GM18868 (cell line): ENCODE measurements at regions not wholly inside any gene's neighbourhood (a gene's known extent, or its start where the extent isn't known, plus 50 kb on each side); places are given as distances from the start of the nearest gene placed in this dataset.

Source experiments
- ATAC-seq: cut with Tn5 transposase; IDR thresholded peaks from one replicate; pipeline ENCODE4 v1.9.1; 2021; ENCODE audit warnings: mild to moderate bottlenecking, moderate library complexity; ENCODE audit not compliant: unreplicated experiment

- no peak for ATAC-seq
Measured at GRCh38 chr4:112845386-112845785, 204.1 kb upstream of the ANK2 start.

- no peak for ATAC-seq
Measured at GRCh38 chr4:112847045-112847444, 202.4 kb upstream of the ANK2 start.

- ATAC-seq: peak; percentile 88
Measured at GRCh38 chr4:112847781-112848180, 201.7 kb upstream of the ANK2 start.

DNA sequence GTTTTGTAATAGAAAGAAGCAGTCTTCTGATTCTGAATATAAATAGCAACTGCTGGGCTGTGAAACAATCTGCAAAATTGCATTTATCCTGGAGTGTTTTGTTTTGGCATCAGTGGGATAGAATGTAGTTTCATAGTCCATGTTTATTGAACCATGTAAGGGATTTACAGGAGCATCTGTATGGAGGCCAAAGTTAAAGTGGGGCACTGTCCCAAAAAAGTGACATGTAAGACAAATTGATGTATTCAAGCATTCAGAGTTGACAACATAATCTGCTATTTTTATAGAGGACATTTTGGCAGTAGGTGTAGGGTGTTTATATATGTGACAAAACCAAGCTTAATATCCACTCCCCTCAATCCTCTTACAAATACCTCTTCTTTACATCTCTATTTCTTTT is 200.5 kb upstream of the ANK2 start:
- no peak for ATAC-seq

GRCh38 chr4:112852601-112853000 is 196.9 kb upstream of the ANK2 start:
- no peak for ATAC-seq

GRCh38 chr4:112853662-112854256 is 195.7 kb upstream of the ANK2 start:
- no peak for ATAC-seq

DNA sequence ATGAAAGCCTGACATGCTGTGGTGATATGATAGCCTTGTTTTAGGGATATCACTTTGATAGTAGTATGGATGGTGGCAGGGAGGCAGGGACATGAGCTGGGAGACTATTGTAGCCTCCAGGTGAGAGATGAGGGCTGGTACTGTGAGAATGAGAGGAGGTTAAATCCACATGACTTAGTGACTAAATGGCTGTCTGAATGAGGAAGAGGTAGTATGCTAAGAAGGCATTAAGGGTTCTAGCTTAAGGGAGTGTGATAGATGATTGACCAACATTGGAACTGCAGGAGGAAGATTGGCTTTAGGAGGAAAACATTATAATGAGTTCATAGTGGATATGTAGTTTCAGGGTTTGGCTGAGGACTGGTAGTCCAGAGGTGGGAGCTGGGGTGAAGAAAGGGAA is 195.0 kb upstream of the ANK2 start:
- ATAC-seq: no peak

GRCh38 chr4:112855058-112855457 is 194.4 kb upstream of the ANK2 start:
- ATAC-seq: no peak

GRCh38 chr4:112857461-112857860 is 192.0 kb upstream of the ANK2 start:
- no peak for ATAC-seq

DNA sequence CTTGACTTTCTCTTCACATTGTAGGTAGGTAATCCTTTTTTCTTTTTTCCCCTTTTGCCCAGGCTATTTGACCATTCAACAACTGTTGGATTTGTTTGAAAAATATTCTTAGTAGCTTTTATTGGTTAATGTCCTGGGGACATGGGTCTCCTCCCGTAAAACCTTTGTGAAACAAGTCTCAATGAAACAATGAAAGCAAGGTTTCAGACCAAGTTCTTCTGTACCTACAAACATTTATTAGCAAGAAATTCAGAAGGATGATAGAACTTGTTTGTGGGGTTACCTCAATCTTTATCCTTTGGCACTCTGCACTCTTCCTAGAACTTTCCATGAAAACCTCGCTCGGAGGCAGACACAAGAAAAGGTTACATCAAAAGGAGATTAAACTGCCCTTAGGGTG is 190.7 kb upstream of the ANK2 start:
- ATAC-seq: no peak

DNA sequence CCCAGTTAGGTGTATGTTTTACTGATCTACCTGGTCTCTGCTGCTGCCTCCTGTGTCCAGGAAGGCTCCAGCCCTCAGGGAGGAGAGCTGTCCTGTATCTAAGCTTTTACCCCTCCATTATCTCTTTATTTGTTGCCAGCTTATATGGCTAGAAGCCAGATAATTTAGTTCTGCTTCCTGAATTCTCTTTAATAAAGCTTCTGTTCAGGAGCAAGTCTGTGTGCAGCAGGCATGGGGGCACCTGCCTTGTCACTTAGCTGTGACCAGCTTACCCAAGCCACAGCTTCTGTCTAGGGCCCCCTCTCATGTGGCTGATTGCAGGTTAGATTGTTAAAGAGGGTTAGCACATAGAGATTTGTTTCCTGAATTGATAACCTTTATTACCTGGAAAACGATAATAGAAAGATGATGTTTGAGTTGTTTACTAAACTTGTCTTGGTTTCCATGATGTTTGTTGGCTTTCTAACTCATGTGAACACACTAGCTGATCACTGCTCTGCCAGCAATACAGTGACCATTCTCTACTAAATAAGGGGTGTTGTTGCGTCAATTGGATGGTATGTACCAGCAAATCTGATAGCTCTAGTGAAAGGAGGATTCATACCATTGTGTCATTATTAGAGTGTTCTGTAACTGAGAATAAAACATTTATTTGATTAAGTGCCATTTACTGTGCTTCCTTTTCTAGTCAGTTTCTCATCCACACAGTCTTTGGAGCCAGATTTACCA is 189.8 kb upstream of the ANK2 start:
- ATAC-seq: no peak

DNA sequence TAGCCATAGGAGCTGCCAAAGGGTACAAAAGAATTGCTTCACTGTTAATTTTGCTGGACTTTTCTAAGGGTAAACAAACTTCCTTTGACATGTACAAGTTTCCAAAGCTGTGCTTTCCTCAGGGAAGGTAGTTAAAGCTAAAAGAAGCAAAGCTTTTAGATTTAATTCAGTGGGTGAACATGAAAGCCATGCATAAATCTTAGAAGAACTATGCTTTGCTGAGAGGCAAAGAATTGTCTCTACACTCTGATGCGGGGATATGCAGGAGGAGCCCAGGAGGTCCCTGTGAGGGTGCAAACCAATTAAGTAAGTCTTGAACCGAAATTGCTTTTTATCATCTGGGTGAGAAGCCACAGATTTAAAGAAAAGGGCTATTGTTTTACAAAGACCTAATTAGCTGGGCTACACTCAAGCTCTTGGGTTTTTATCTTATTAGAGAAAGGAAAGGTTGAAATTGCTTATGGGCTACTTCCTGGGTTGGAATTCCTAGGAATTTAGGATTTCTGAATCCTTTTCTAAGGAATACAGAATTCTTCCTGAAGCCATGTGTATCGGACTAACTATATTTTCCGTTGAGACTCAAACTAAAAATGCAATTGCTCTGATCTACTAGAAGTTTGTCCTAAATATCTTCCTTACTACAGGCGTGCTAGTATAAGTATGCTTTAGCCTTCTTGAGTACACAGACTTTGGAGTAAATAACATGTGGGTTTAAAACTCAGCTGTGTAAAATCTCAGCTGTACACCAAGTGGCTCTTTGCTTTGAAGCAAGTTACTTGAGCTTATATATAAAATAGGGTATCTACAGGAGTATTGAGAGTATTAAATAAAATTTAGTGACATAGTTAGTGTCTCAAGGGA is 188.4 kb upstream of the ANK2 start:
- ATAC-seq: peak; percentile 32

- ATAC-seq: peak; percentile 35
Measured at GRCh38 chr4:112861691-112862674, 187.5 kb upstream of the ANK2 start.

DNA sequence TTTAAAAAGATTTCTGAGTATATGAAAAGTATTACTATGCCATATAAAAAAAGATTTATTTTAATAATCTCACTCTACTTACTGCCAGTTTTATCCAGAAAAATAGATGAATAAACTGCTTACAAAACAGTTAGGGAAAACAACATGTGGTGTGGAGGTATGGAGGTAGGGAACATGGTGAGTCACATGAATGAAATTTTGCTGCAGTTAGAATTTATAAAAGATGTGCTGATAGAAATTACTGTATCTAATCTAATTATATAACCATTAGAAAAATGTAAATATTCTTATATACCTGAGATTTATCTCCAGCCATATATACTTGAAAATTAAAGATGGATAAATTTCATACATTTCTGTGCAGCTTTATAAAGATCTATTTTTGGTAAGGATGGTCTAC is 184.0 kb upstream of the ANK2 start:
- no peak for ATAC-seq

DNA sequence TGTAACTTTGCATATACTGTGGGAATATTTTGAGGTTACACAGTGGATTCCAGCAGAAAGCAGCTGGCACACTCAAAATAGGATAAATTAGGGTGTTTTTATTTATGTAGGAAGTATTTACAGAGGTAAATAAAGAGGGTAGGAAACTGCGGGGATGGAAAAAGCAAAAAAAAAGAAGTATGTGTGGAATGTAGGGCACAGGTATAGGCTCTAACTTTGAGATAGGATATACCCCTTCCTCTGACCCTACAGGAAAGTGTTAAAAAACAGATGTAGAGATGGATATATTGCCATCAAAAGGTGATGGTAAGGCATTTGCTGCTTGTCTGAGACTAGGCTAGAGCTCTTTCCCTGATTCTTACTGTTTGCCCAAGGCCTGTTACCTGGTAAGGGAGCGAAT is 173.1 kb upstream of the ANK2 start:
- ATAC-seq: no peak

GRCh38 chr4:112881842-112882241 is 167.6 kb upstream of the ANK2 start:
- no peak for ATAC-seq

- ATAC-seq: no peak
Measured at GRCh38 chr4:112882286-112882685, 167.2 kb upstream of the ANK2 start.

DNA sequence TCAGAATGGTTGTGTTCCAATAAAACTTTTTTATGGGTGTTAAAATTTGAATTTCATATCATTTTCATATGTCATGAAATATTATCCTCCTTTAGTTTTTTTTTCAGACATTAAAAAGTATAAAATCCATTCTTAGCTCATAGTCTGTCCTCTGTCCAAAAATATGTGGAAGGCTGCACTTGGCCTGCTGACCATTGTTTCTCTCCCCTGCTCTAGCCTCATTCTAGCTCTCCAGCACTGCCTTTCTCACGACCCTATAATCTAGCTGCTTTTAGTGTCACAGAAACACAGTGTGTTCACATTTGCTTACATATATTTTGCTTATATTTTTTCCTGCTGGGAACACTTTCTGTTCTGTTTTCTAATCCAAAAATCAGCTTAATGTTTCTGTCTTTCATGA is 165.0 kb upstream of the ANK2 start:
- no peak for ATAC-seq

- no peak for ATAC-seq
Measured at GRCh38 chr4:112885897-112886296, 163.6 kb upstream of the ANK2 start.

DNA sequence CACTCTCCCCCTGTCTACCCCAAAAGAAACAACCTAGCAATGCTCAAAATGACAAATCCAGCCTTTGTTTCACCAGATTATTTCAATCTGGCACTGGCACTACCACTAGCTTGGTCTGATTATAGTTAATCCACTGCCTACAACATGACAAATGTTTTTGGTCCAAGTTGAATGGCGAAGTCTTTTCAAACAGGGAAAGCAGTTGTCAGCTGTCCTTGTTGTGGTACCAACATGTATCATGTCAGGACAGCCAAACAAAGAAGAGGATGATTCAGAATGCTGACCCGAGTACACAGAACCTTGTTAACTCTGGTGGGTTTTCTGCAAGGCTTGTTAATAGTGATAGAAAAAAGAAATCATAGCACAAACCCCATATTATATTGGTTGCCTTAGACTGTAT is 160.8 kb upstream of the ANK2 start:
- ATAC-seq: no peak

DNA sequence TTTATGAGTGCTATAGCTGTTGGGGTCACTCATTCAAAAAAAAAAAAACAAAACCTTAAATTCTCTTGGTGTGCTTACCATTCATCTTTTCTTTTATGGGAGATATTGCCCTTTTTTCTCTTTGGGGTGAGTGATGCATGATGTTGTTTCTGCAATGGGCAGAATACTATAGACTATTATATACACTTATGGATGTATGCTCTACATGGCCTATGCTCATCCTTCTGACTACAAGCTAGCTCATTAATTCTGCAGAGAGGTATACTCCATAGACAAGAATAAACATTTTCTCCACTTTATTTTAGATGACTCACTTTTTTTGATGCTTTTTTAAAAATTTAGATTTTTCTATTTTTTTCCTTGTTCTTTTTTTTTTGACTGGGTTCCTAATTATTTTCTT is 160.3 kb upstream of the ANK2 start:
- peak; percentile 34 for ATAC-seq
